Endothelial cell of umbilical vein (primary cell): ENCODE measurements at regions not wholly inside any gene's neighbourhood (a gene's known extent, or its start where the extent isn't known, plus 50 kb on each side); places are given as distances from the start of the nearest gene placed in this dataset.

Experiments
- EZH2 ChIP-seq: IDR thresholded peaks from 2 replicates; pipeline ENCODE4 v1.6.1; 2012; ENCODE audit warnings: borderline replicate concordance, low read depth, mild to moderate bottlenecking, moderate library complexity, low read length, inconsistent platforms; ENCODE audit not compliant: severe bottlenecking
- GATA2 ChIP-seq: IDR thresholded peaks from 2 replicates; pipeline ENCODE4 v1.7.0; 2011; ENCODE audit warnings: low read depth, mild to moderate bottlenecking, moderate library complexity, mixed read lengths, low read length; ENCODE audit not compliant: insufficient read length, insufficient read depth
- JUN ChIP-seq: IDR thresholded peaks from 2 replicates; pipeline ENCODE4 v1.6.1; 2011; ENCODE audit warnings: borderline replicate concordance, low read depth; ENCODE audit not compliant: insufficient read length, insufficient read depth
- POLR2A ChIP-seq: IDR thresholded peaks from 2 replicates; pipeline ENCODE4 v1.6.1; 2012; ENCODE audit warnings: low read depth, mild to moderate bottlenecking, control low read depth, low read length
- POLR2AphosphoS5 ChIP-seq: IDR thresholded peaks from 2 replicates; pipeline ENCODE4 v1.6.1; 2012; ENCODE audit warnings: low read depth, mild to moderate bottlenecking, control low read depth, low read length, moderate library complexity; ENCODE audit not compliant: insufficient read depth
- TF ChIP-seq, protein P1 (sequence below), 2 donors: IDR thresholded peaks; 1 replicate in 1 of 2; 2 replicates in 1 of 2; pipeline ENCODE4 v1.5.1; 2011; ENCODE audit warnings: low read length in 2 of 2, mild to moderate bottlenecking in 2 of 2, moderate library complexity in 2 of 2, control low read depth in 1 of 2, inconsistent platforms in 1 of 2, low read depth in 1 of 2; ENCODE audit not compliant: insufficient read depth in 1 of 2; ENCODE audit errors: extremely low read depth in 1 of 2
- TF ChIP-seq, protein P2 (sequence below): IDR thresholded peaks from 2 replicates; pipeline ENCODE4 v1.6.1; 2011; ENCODE audit not compliant: insufficient read depth, insufficient read length

DNA sequence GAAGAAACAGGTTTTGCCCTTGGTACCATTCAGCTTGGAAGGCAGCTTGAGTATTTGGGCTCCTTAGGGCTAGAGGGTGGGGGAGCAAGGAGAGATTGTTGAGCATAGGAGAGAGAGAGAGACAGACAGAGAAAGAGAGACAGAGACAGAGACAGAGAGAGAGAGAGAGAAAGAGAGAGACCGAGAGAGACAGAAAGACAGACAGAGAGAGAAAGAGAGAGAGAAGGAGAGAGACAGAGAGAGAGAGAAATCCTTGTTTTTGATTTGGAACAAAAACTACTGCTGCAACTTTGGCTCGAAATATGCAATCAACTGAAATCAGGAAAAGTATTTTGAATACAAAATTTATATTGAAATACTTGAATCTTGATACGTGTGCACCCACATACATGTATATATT lies 85.8 kb upstream of the ZNF536 start:
- TF ChIP-seq, protein P1, sequence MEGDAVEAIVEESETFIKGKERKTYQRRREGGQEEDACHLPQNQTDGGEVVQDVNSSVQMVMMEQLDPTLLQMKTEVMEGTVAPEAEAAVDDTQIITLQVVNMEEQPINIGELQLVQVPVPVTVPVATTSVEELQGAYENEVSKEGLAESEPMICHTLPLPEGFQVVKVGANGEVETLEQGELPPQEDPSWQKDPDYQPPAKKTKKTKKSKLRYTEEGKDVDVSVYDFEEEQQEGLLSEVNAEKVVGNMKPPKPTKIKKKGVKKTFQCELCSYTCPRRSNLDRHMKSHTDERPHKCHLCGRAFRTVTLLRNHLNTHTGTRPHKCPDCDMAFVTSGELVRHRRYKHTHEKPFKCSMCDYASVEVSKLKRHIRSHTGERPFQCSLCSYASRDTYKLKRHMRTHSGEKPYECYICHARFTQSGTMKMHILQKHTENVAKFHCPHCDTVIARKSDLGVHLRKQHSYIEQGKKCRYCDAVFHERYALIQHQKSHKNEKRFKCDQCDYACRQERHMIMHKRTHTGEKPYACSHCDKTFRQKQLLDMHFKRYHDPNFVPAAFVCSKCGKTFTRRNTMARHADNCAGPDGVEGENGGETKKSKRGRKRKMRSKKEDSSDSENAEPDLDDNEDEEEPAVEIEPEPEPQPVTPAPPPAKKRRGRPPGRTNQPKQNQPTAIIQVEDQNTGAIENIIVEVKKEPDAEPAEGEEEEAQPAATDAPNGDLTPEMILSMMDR (IDR thresholded peaks at IDR 0.05; ENCODE audit: extremely low read depth in 1 of 2, insufficient read depth in 1 of 2, low read depth in 1 of 2, low read length in 2 of 2) = no peak
- TF ChIP-seq JUN (no peak), POLR2AphosphoS5 (no peak), EZH2 (no peak), POLR2A (no peak), GATA2 (no peak)
- TF ChIP-seq, protein P2, sequence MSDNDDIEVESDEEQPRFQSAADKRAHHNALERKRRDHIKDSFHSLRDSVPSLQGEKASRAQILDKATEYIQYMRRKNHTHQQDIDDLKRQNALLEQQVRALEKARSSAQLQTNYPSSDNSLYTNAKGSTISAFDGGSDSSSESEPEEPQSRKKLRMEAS = no peak
